B cell (primary cell): ENCODE measurements at regions not wholly inside any gene's neighbourhood (a gene's known extent, or its start where the extent isn't known, plus 50 kb on each side); places are given as distances from the start of the nearest gene placed in this dataset.

Experiments
- ATAC-seq: fragments of 200-7000 bp; cut with Tn5 transposase; one replicate; pipeline ENCODE4 v1.10.0; 2021; ENCODE audit warnings: low read depth, mild to moderate bottlenecking, moderate number of reproducible peaks, moderate library complexity
- CTCF ChIA-PET: fragments of 350-600 bp; sonication (Branson Sonifier 250); formaldehyde crosslinking; loops from one replicate; lab custom pipeline; 2021; ENCODE audit warnings: antibody characterized with exemption, inconsistent platforms; lab: Charles Lee
- POLR2A ChIA-PET: fragments of 350-600 bp; sonication (Branson Sonifier 250); formaldehyde crosslinking; loops from one replicate; lab custom pipeline; 2021; ENCODE audit warnings: antibody characterized with exemption; lab: Charles Lee
- DNase-seq: peaks from one replicate; pipeline ENCODE4 v3.0.0; 2013
- H2AFZ ChIP-seq: 2 replicates; pipeline ENCODE4 v1.6.1; 2012; ENCODE audit warnings: mild to moderate bottlenecking, low read depth, low read length; ENCODE audit not compliant: insufficient read depth, poor library complexity, severe bottlenecking
- H3K27ac ChIP-seq, 2 donors: 1 replicate in 1 of 2; 2 replicates in 1 of 2; pipeline ENCODE4 v1.5.1; 2012 to 2013; ENCODE audit warnings: low read length in 2 of 2, mild to moderate bottlenecking in 2 of 2, moderate library complexity in 1 of 2
- H3K27me3 ChIP-seq, 4 experiments: fragments of 200-600 bp in 1 of 4; sonication (generic) in 1 of 4; replicated peaks in 1 of 4; 1 replicate in 2 of 4; 2 replicates in 2 of 4; pipeline versions ENCODE4 v1.6.1 to v1.7.0; 2013 to 2016; ENCODE audit warnings: low read length in 3 of 4, mild to moderate bottlenecking in 2 of 4, mixed read lengths in 1 of 4, moderate library complexity in 1 of 4; ENCODE audit not compliant: insufficient read depth in 4 of 4, control insufficient read depth in 3 of 4; ENCODE audit errors: control extremely low read depth in 1 of 4
- H3K36me3 ChIP-seq, 2 experiments: replicated peaks in 1 of 2; 1 replicate in 1 of 2; 2 replicates in 1 of 2; pipeline versions ENCODE4 v1.6.1 to v1.7.1; 2013; ENCODE audit warnings: low read length in 1 of 2; ENCODE audit not compliant: insufficient read depth in 2 of 2, control insufficient read depth in 1 of 2; ENCODE audit errors: control extremely low read depth in 1 of 2, extremely low read depth in 1 of 2
- H3K4me1 ChIP-seq, 2 donors: fragments of 200-600 bp in 1 of 2; sonication (generic) in 1 of 2; 1 replicate in 1 of 2; 2 replicates in 1 of 2; pipeline versions ENCODE4 v1.5.1 to v1.6.1; 2013 to 2017; ENCODE audit warnings: low read length in 2 of 2; ENCODE audit not compliant: control insufficient read depth in 2 of 2, insufficient read depth in 2 of 2
- H3K4me2 ChIP-seq: replicated peaks from 2 replicates; pipeline ENCODE3; 2012; ENCODE audit warnings: mild to moderate bottlenecking, low read depth, low read length; ENCODE audit not compliant: poor library complexity, severe bottlenecking
- H3K4me3 ChIP-seq, 5 experiments: fragments of 200-600 bp in 1 of 5; sonication (generic) in 1 of 5; 1 replicate in 3 of 5; 2 replicates in 2 of 5; pipeline versions ENCODE4 v1.5.1 to v1.7.0; 2011 to 2016; ENCODE audit warnings: low read length in 4 of 5, mild to moderate bottlenecking in 4 of 5, low read depth in 2 of 5, control low read depth in 1 of 5, moderate library complexity in 1 of 5; ENCODE audit not compliant: insufficient read depth in 1 of 5; ENCODE audit errors: control extremely low read depth in 1 of 5, extremely low read depth in 1 of 5
- H3K79me2 ChIP-seq: fragments of 200-600 bp; sonication (generic); one replicate; pipeline ENCODE4 v1.6.0; 2016; ENCODE audit warnings: low read length; ENCODE audit not compliant: control insufficient read depth, insufficient read depth
- H3K9ac ChIP-seq: fragments of 200-600 bp; sonication (generic); 2 replicates; pipeline ENCODE4 v1.6.1; 2017; ENCODE audit warnings: mild to moderate bottlenecking, low read length, moderate library complexity
- H3K9me3 ChIP-seq, 3 donors: one replicate each; pipeline versions ENCODE4 v1.6.1 to v1.7.1; 2013; ENCODE audit warnings: low read length in 2 of 3; ENCODE audit not compliant: control insufficient read depth in 2 of 3, insufficient read depth in 1 of 3; ENCODE audit errors: control extremely low read depth in 1 of 3
- H4K20me1 ChIP-seq: 2 replicates; pipeline ENCODE4 v1.6.0; 2012; ENCODE audit warnings: mild to moderate bottlenecking, low read length; ENCODE audit not compliant: insufficient read depth, control insufficient read depth, poor library complexity, severe bottlenecking
- H3K27ac Mint-ChIP-seq: one replicate; pipeline ENCODE4 v1.8.0; 2021; ENCODE audit warnings: mixed read lengths
- H3K27me3 Mint-ChIP-seq: one replicate; pipeline ENCODE4 v1.8.0; 2021; ENCODE audit warnings: mixed read lengths
- H3K4me1 Mint-ChIP-seq: one replicate; pipeline ENCODE4 v1.8.0; 2021; ENCODE audit warnings: mixed read lengths
- H3K4me3 Mint-ChIP-seq: one replicate; pipeline ENCODE4 v1.8.0; 2021; ENCODE audit warnings: mixed read lengths
- H3K9me3 Mint-ChIP-seq: one replicate; pipeline ENCODE4 v1.8.0; 2022; ENCODE audit warnings: mixed read lengths; ENCODE audit not compliant: insufficient read depth
- CTCF ChIP-seq: fragments of 200-600 bp; IDR thresholded peaks from one replicate; pipeline ENCODE4 v1.8.0; 2022; ENCODE audit warnings: antibody characterized with exemption, mild to moderate bottlenecking
- EZH2 ChIP-seq: IDR thresholded peaks from 2 replicates; pipeline ENCODE4 v1.6.1; 2012; ENCODE audit warnings: borderline replicate concordance, low read depth, mild to moderate bottlenecking, moderate library complexity, low read length; ENCODE audit not compliant: insufficient read depth, poor library complexity, severe bottlenecking
- WGBS: methylation state at CpG from one replicate; pipeline ENCODE4 v1.1.5; 2013; ENCODE audit warnings: missing lambda C conversion rate; ENCODE audit not compliant: insufficient coverage; 5-methylcytosine and 5-hydroxymethylcytosine counted together
- intact Hi-C: fragments of 100-400 bp; cut with micrococcal nuclease; formaldehyde crosslinking; loops from one replicate; pipeline ENCODE4 v1.10.0; 2022

GRCh38 chr5:28516722-28517121, 1478.3 kb upstream of the CDH9 start:
- no peak for TF ChIP-seq EZH2
- no peak for TF ChIP-seq CTCF
- Histone ChIP-seq H3K4me1 (no peaks in the 10 kb centered on the region), H3K4me3 (no peak overlapping the region), H3K9me3 (peaks cover 0 to 3% (median 0%) of the 10 kb centered on the region in 3 donors), H3K36me3 (no peaks in the 10 kb centered on the region), H3K4me2 (no peak overlapping the region), H3K9ac (no peak overlapping the region), H3K27ac (no peak overlapping the region), H2AFZ (no peak overlapping the region), H3K27me3 (no peaks in the 10 kb centered on the region), H4K20me1 (no peaks in the 10 kb centered on the region), H3K79me2 (no peaks in the 10 kb centered on the region)
- Mint-ChIP-seq H3K27ac (no peak overlapping the region), H3K9me3 (peaks cover 3% of the 10 kb centered on the region), H3K4me1 (no peaks in the 10 kb centered on the region), H3K27me3 (no peaks in the 10 kb centered on the region), H3K4me3 (no peak overlapping the region)
- no CpG with 5 or more reads among the region's 4 CpGs for WGBS
- intact Hi-C loops: no loop called here
- DNase-seq (no peak), ATAC-seq (no peak)
- ChIA-PET POLR2A (no interaction called here), CTCF (no interaction called here)

DNA sequence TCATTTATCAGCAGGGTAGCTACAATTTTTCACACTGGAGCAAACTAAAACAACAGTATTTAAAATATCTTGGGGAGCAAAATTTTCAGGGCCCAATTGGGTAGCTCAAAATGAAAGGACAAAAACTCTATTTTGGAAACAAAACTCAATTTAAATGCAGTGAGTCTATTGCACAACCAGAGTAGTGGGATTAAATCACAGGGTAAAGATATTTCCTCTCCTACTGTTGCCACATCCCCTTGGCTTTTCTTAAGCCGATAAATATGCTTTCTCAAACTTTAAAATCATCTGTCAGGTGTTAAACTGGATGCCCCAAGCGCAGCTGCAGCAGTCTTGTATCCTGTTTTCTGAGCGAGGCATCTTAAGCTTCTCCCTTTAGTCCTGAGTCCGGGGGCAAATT, 1474.3 kb upstream of the CDH9 start:
- H3K4me1 ChIP-seq: no peaks in the 10 kb centered on the region
- no peaks in the 10 kb centered on the region for H3K36me3 ChIP-seq
- no peaks in the 10 kb centered on the region for H3K9me3 ChIP-seq
- no peak for TF ChIP-seq EZH2
- TF ChIP-seq CTCF: no peak
- WGBS: 47% methylated on average over 2 of the region's 4 CpGs
- no peak overlapping the region for H3K9ac ChIP-seq
- no peaks in the 10 kb centered on the region for H3K27me3 ChIP-seq
- Mint-ChIP-seq H3K4me3 (no peak overlapping the region), H3K27me3 (no peaks in the 10 kb centered on the region), H3K27ac (no peak overlapping the region), H3K4me1 (no peaks in the 10 kb centered on the region), H3K9me3 (no peaks in the 10 kb centered on the region)
- no peak overlapping the region for H3K4me2 ChIP-seq
- H4K20me1 ChIP-seq: no peaks in the 10 kb centered on the region
- POLR2A ChIA-PET: no interaction called here
- ATAC-seq (no peak), DNase-seq (no peak)
- no peaks in the 10 kb centered on the region for H3K79me2 ChIP-seq
- intact Hi-C loops: no loop called here
- H2AFZ ChIP-seq: no peak overlapping the region
- H3K27ac ChIP-seq: no peak overlapping the region
- CTCF ChIA-PET: no interaction called here
- H3K4me3 ChIP-seq: no peak overlapping the region
